Liver (tissue), 8 donors: ENCODE measurements at regions not wholly inside any gene's neighbourhood (a gene's known extent, or its start where the extent isn't known, plus 50 kb on each side); places are given as distances from the start of the nearest gene placed in this dataset.

ENCODE experiments used
- DNase-seq: peaks from one replicate; pipeline ENCODE4 v3.0.0-alpha.2; 2017; ENCODE audit warnings: low spot score
- H3K27ac ChIP-seq, 2 donors: one replicate each; pipeline ENCODE4 v1.7.0; 2013; ENCODE audit warnings: inconsistent platforms in 2 of 2, low read length in 2 of 2, control low read depth in 1 of 2, low read depth in 1 of 2, mild to moderate bottlenecking in 1 of 2
- H3K27me3 ChIP-seq, 4 donors: one replicate each; pipeline versions ENCODE4 v1.6.1 to v1.7.0; 2013; ENCODE audit warnings: low read length in 3 of 4, inconsistent platforms in 1 of 4, mild to moderate bottlenecking in 1 of 4, moderate library complexity in 1 of 4; ENCODE audit not compliant: control insufficient read depth in 4 of 4, insufficient read depth in 4 of 4
- H3K36me3 ChIP-seq, 4 donors: one replicate each; pipeline versions ENCODE4 v1.6.1 to v1.7.0; 2013; ENCODE audit warnings: low read length in 3 of 4, mild to moderate bottlenecking in 3 of 4, low read depth in 1 of 4, moderate library complexity in 1 of 4; ENCODE audit not compliant: control insufficient read depth in 4 of 4, insufficient read depth in 3 of 4
- H3K4me1 ChIP-seq, 4 donors: one replicate each; pipeline versions ENCODE4 v1.6.1 to v1.7.0; 2013; ENCODE audit warnings: low read length in 3 of 4, mild to moderate bottlenecking in 3 of 4, moderate library complexity in 1 of 4; ENCODE audit not compliant: control insufficient read depth in 4 of 4, insufficient read depth in 4 of 4
- H3K4me3 ChIP-seq, 3 donors: one replicate each; pipeline versions ENCODE4 v1.6.1 to v1.7.0; 2013; ENCODE audit warnings: low read length in 3 of 3, control low read depth in 1 of 3, low read depth in 1 of 3, mild to moderate bottlenecking in 1 of 3
- H3K9ac ChIP-seq, 2 donors: one replicate each; pipeline ENCODE4 v1.7.0; 2013; ENCODE audit warnings: low read length in 2 of 2, mild to moderate bottlenecking in 2 of 2, moderate library complexity in 2 of 2, control low read depth in 1 of 2, low read depth in 1 of 2
- H3K9me3 ChIP-seq, 4 donors: one replicate each; pipeline versions ENCODE4 v1.6.1 to v1.7.0; 2013; ENCODE audit warnings: low read length in 3 of 4; ENCODE audit not compliant: control insufficient read depth in 4 of 4
- CTCF ChIP-seq: fragments of 150-350 bp; IDR thresholded peaks from 2 replicates; pipeline ENCODE4 v1.5.1; 2017; ENCODE audit warnings: improper control_type of control experiment, low read depth, low read length; ENCODE audit not compliant: missing input control
- EGR1 ChIP-seq, 2 donors: IDR thresholded peaks; 2 replicates each; pipeline ENCODE4 v1.6.1; 2016 to 2018; ENCODE audit warnings: antibody characterized with exemption in 2 of 2, low read depth in 2 of 2
- FOXA1 ChIP-seq: IDR thresholded peaks from 2 replicates; pipeline ENCODE4 v1.6.1; 2016; ENCODE audit warnings: antibody characterized with exemption
- GABPA ChIP-seq, 2 donors: IDR thresholded peaks in 1 of 2; conservative IDR thresholded peaks in 1 of 2; 2 replicates each; pipeline ENCODE4 v1.6.1; 2016; ENCODE audit warnings: antibody characterized with exemption in 2 of 2, mild to moderate bottlenecking in 1 of 2, moderate library complexity in 1 of 2
- HNF4A ChIP-seq, 2 donors: conservative IDR thresholded peaks; 2 replicates each; pipeline ENCODE4 v1.6.1; 2016; ENCODE audit warnings: antibody characterized with exemption in 2 of 2, mild to moderate bottlenecking in 2 of 2
- JUND ChIP-seq, 2 donors: IDR thresholded peaks; 2 replicates each; pipeline ENCODE4 v1.6.1; 2016; ENCODE audit warnings: antibody characterized with exemption in 2 of 2
- MAX ChIP-seq: IDR thresholded peaks from 2 replicates; pipeline ENCODE4 v1.6.1; 2016; ENCODE audit warnings: antibody characterized with exemption
- NR2F2 ChIP-seq: IDR thresholded peaks from 2 replicates; pipeline ENCODE4 v1.6.1; 2016; ENCODE audit warnings: antibody characterized with exemption
- RAD21 ChIP-seq, 2 donors: IDR thresholded peaks; 2 replicates each; pipeline ENCODE4 v1.6.1; 2016; ENCODE audit warnings: antibody characterized with exemption in 2 of 2, mild to moderate bottlenecking in 2 of 2
- RXRA ChIP-seq, 2 donors: IDR thresholded peaks; 2 replicates each; pipeline ENCODE4 v1.6.1; 2017 to 2018; ENCODE audit warnings: antibody characterized with exemption in 2 of 2, mild to moderate bottlenecking in 1 of 2
- SP1 ChIP-seq: IDR thresholded peaks from 2 replicates; pipeline ENCODE4 v1.6.1; 2018; ENCODE audit warnings: antibody characterized with exemption, mild to moderate bottlenecking
- TAF1 ChIP-seq: conservative IDR thresholded peaks from 2 replicates; pipeline ENCODE4 v1.6.1; 2016; ENCODE audit warnings: antibody characterized with exemption, mild to moderate bottlenecking
- YY1 ChIP-seq: IDR thresholded peaks from 2 replicates; pipeline ENCODE4 v1.6.1; 2016; ENCODE audit warnings: antibody characterized with exemption, mild to moderate bottlenecking
- ZBTB33 ChIP-seq: IDR thresholded peaks from 2 replicates; pipeline ENCODE4 v1.6.1; 2016; ENCODE audit warnings: antibody characterized with exemption
- WGBS: extraction: QIAGEN DNeasy Blood & Tissue Kit; methylation state at CpG from one replicate; pipeline ENCODE4 v1.1.7; 2013; 5-methylcytosine and 5-hydroxymethylcytosine counted together
- TF ChIP-seq, protein P1 (sequence below): IDR thresholded peaks from 2 replicates; pipeline ENCODE4 v1.6.1; 2016; ENCODE audit warnings: antibody characterized with exemption, mild to moderate bottlenecking
- TF ChIP-seq, protein P2 (sequence below): IDR thresholded peaks from 2 replicates; pipeline ENCODE4 v1.6.1; 2016; ENCODE audit warnings: antibody characterized with exemption
- donor health status: healthy.
- donor health status: healthy.
- donor health status: healthy.
- donor health status: healthy.
- donor health status: healthy.

DNA sequence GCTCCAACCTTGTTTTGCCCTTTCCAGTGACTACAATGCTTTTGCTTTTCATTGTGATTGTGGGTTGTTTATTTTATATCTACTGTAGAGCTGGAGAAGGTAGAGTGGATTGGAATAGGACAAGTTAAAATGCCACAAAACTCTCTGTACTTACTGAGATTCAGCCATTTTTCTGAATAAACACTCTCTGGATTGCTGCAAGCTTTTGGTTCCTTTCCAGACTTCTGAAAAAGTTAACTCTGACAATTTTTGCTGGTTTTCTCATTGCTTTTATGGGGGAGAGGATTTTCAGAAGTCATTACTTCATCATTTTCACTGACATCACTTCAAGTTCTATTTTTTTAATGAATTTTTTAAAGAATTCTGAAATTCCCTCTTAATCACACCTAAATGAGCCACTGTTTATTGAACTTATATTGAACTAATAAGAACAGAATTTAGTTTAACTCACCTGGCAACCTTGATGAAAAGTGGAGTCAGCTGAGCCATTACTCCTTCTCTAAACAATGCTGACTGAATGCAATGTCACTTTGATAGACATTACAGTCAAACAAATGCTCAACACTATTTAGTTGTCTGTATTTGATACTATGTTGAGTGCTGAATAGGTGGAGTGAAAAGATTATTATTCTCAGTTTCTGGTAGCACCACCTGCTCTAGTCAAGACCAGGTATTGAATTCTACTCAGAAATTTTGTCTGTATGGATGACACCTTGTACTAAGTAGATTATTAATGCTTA lies 303.5 kb downstream of the DLEU7 start:
- no peak for DNase-seq
- H3K27ac ChIP-seq = no peak overlapping the region
- H3K9ac ChIP-seq = no peak overlapping the region
- no peaks in the 10 kb centered on the region for H3K4me1 ChIP-seq
- peaks cover 0 to 5% (median under 1%) of the 10 kb centered on the region in 4 donors for H3K9me3 ChIP-seq
- TF ChIP-seq YY1 (no peak), GABPA (IDR thresholded peaks at IDR 0.05 in 1 of 2, conservative IDR thresholded peaks at IDR 0.05 in 1 of 2) (no peak), CTCF (no peak), FOXA1 (no peak), HNF4A (conservative IDR thresholded peaks at IDR 0.05) (no peak), SP1 (no peak), RXRA (IDR thresholded peaks at IDR 0.05) (no peak), EGR1 (IDR thresholded peaks at IDR 0.05; ENCODE audit: low read depth in 2 of 2) (no peak)
- TF ChIP-seq, protein P1, sequence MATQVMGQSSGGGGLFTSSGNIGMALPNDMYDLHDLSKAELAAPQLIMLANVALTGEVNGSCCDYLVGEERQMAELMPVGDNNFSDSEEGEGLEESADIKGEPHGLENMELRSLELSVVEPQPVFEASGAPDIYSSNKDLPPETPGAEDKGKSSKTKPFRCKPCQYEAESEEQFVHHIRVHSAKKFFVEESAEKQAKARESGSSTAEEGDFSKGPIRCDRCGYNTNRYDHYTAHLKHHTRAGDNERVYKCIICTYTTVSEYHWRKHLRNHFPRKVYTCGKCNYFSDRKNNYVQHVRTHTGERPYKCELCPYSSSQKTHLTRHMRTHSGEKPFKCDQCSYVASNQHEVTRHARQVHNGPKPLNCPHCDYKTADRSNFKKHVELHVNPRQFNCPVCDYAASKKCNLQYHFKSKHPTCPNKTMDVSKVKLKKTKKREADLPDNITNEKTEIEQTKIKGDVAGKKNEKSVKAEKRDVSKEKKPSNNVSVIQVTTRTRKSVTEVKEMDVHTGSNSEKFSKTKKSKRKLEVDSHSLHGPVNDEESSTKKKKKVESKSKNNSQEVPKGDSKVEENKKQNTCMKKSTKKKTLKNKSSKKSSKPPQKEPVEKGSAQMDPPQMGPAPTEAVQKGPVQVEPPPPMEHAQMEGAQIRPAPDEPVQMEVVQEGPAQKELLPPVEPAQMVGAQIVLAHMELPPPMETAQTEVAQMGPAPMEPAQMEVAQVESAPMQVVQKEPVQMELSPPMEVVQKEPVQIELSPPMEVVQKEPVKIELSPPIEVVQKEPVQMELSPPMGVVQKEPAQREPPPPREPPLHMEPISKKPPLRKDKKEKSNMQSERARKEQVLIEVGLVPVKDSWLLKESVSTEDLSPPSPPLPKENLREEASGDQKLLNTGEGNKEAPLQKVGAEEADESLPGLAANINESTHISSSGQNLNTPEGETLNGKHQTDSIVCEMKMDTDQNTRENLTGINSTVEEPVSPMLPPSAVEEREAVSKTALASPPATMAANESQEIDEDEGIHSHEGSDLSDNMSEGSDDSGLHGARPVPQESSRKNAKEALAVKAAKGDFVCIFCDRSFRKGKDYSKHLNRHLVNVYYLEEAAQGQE = no peak
- H3K27me3 ChIP-seq = no peaks in the 10 kb centered on the region
- no peak overlapping the region for H3K4me3 ChIP-seq
- no peaks in the 10 kb centered on the region for H3K36me3 ChIP-seq

- H3K36me3 ChIP-seq = no peaks in the 10 kb centered on the region
- 79% methylated on average over 2 of the region's 2 CpGs for WGBS
- no peak for DNase-seq
- no peaks in the 10 kb centered on the region for H3K4me1 ChIP-seq
- H3K27me3 ChIP-seq = no peaks in the 10 kb centered on the region
- no peak overlapping the region for H3K4me3 ChIP-seq
- no peak overlapping the region for H3K9ac ChIP-seq
- H3K27ac ChIP-seq = no peak overlapping the region
- H3K9me3 ChIP-seq = no peaks in the 10 kb centered on the region
- no peak for TF ChIP-seq SP1
Measured at GRCh38 chr13:50543141-50543540, 300.4 kb downstream of the DLEU7 start.

DNA sequence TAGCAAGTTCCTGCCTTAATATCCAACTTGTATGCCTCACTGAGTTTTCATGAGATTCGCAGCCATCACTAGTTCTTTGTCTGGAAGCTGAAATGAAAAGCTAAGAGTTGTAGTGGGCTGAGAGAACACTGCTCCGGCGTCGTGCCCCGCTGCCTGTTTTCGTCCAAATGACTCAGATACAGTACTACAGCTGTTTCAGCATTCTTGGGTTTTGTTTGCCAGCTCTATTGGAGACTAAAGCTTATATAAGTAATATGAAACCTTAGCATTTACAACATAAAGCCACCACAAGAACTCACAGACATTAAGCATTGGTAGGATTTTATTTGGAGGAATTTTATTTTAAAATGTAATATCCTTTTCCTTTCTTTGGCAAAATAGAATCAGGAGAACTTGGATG lies 299.7 kb downstream of the DLEU7 start:
- Histone ChIP-seq H3K27ac (no peak overlapping the region), H3K9ac (no peak overlapping the region), H3K4me3 (no peak overlapping the region), H3K27me3 (no peaks in the 10 kb centered on the region), H3K36me3 (no peaks in the 10 kb centered on the region), H3K9me3 (no peaks in the 10 kb centered on the region), H3K4me1 (no peaks in the 10 kb centered on the region)
- 74% methylated on average over 6 of the region's 6 CpGs for WGBS
- no peak for DNase-seq
- TF ChIP-seq HNF4A (conservative IDR thresholded peaks at IDR 0.05) (no peak), RAD21 (IDR thresholded peaks at IDR 0.05) (no peak), ZBTB33 (no peak), YY1 (no peak), JUND (IDR thresholded peaks at IDR 0.05) (no peak), TAF1 (no peak), NR2F2 (no peak), RXRA (IDR thresholded peaks at IDR 0.05) (no peak), SP1 (no peak), GABPA (IDR thresholded peaks at IDR 0.05 in 1 of 2, conservative IDR thresholded peaks at IDR 0.05 in 1 of 2) (no peak), MAX (no peak)
- TF ChIP-seq, protein P1 = no peak
- TF ChIP-seq, protein P2, sequence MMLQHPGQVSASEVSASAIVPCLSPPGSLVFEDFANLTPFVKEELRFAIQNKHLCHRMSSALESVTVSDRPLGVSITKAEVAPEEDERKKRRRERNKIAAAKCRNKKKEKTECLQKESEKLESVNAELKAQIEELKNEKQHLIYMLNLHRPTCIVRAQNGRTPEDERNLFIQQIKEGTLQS = no peak
